Fibroblast of lung (primary cell): ENCODE measurements at regions not wholly inside any gene's neighbourhood (a gene's known extent, or its start where the extent isn't known, plus 50 kb on each side); places are given as distances from the start of the nearest gene placed in this dataset.
A peak's percentile ranks its signal among the peaks of the same experiment; 100 is the strongest.

ENCODE experiments used
- CTCF ChIP-seq, 2 donors: IDR thresholded peaks in 1 of 2; conservative IDR thresholded peaks in 1 of 2; 1 replicate in 1 of 2; 2 replicates in 1 of 2; pipeline ENCODE4 v1.5.1; 2011 to 2012; ENCODE audit warnings: low read length in 2 of 2, control low read depth in 1 of 2, inconsistent platforms in 1 of 2, low read depth in 1 of 2, mild to moderate bottlenecking in 1 of 2
- EZH2 ChIP-seq: IDR thresholded peaks from 2 replicates; pipeline ENCODE4 v1.5.1; 2012; ENCODE audit warnings: low read length, control low read depth, mild to moderate bottlenecking; ENCODE audit errors: missing control alignments

- peak in 1 of 2 donors; percentile 45 for TF ChIP-seq CTCF (conservative IDR thresholded peaks at IDR 0.05 in 1 of 2, IDR thresholded peaks at IDR 0.05 in 1 of 2; ENCODE audit: low read depth in 1 of 2, low read length in 2 of 2)
- TF ChIP-seq EZH2: no peak
These were observed 102.7 kb downstream of the GPR37 start for GRCh38 chr7:124662937-124663336.
